ENCODE measurements at regions not wholly inside any gene's neighbourhood (a gene's known extent, or its start where the extent isn't known, plus 50 kb on each side); places are given as distances from the start of the nearest gene placed in this dataset.

- no peak for ATAC-seq
- no peak for DNase-seq
- no peaks in the 10 kb centered on the region for H3K36me3 Mint-ChIP-seq (ENCODE audit: low read depth)
- H3K9me3 ChIP-seq (ENCODE audit: control insufficient read depth, low read length, poor library complexity, severe bottlenecking), result no peaks in the 10 kb centered on the region
- no peak overlapping the region for H3K4me3 Mint-ChIP-seq
- no peaks in the 10 kb centered on the region for H3K4me1 Mint-ChIP-seq
- H3K27ac Mint-ChIP-seq, result no peak overlapping the region
- no peaks in the 10 kb centered on the region for H3K27me3 Mint-ChIP-seq
These were observed 643.8 kb upstream of the ADGRL2 start for GRCh38 chr1:81156887-81157286.

- DNase-seq (no peak), ATAC-seq (no peak)
These were observed 645.6 kb upstream of the ADGRL2 start for GRCh38 chr1:81155131-81155530.

GRCh38 chr1:81151206-81151605, 649.5 kb upstream of the ADGRL2 start:
- ATAC-seq, result no peak
- no peak for DNase-seq

More at GRCh38 chr1:81155131-81155530, 645.6 kb upstream of the ADGRL2 start:
- Mint-ChIP-seq H3K4me3 (no peak overlapping the region), H3K27me3 (no peaks in the 10 kb centered on the region), H3K4me1 (no peaks in the 10 kb centered on the region), H3K36me3 (ENCODE audit: low read depth) (no peaks in the 10 kb centered on the region), H3K27ac (no peak overlapping the region)
- H3K9me3 ChIP-seq (ENCODE audit: control insufficient read depth, low read length, poor library complexity, severe bottlenecking), result no peaks in the 10 kb centered on the region

GRCh38 chr1:81149649-81150325, 650.9 kb upstream of the ADGRL2 start:
- ATAC-seq (no peak), DNase-seq (no peak)
- Mint-ChIP-seq H3K4me1 (no peaks in the 10 kb centered on the region), H3K27ac (no peak overlapping the region), H3K36me3 (ENCODE audit: low read depth) (no peaks in the 10 kb centered on the region), H3K4me3 (no peak overlapping the region), H3K27me3 (no peaks in the 10 kb centered on the region)
- no peaks in the 10 kb centered on the region for H3K9me3 ChIP-seq (ENCODE audit: control insufficient read depth, low read length, poor library complexity, severe bottlenecking)

More at GRCh38 chr1:81151206-81151605, 649.5 kb upstream of the ADGRL2 start:
- no peaks in the 10 kb centered on the region for H3K4me1 Mint-ChIP-seq
- H3K27me3 Mint-ChIP-seq, result no peaks in the 10 kb centered on the region
- no peak overlapping the region for H3K27ac Mint-ChIP-seq
- H3K36me3 Mint-ChIP-seq (ENCODE audit: low read depth), result no peaks in the 10 kb centered on the region
- no peak overlapping the region for H3K4me3 Mint-ChIP-seq
- no peaks in the 10 kb centered on the region for H3K9me3 ChIP-seq (ENCODE audit: control insufficient read depth, low read length, poor library complexity, severe bottlenecking)

GRCh38 chr1:81144240-81144825, 656.4 kb upstream of the ADGRL2 start:
- no peaks in the 10 kb centered on the region for H3K9me3 ChIP-seq (ENCODE audit: control insufficient read depth, low read length, poor library complexity, severe bottlenecking)
- Mint-ChIP-seq H3K27me3 (no peaks in the 10 kb centered on the region), H3K4me1 (no peaks in the 10 kb centered on the region), H3K4me3 (no peak overlapping the region), H3K27ac (no peak overlapping the region), H3K36me3 (ENCODE audit: low read depth) (no peaks in the 10 kb centered on the region)
- ATAC-seq (no peak), DNase-seq (no peak)

- ATAC-seq (no peak), DNase-seq (no peak)
- no peaks in the 10 kb centered on the region for H3K27me3 Mint-ChIP-seq
- H3K36me3 Mint-ChIP-seq (ENCODE audit: low read depth), result no peaks in the 10 kb centered on the region
- H3K9me3 ChIP-seq (ENCODE audit: control insufficient read depth, low read length, poor library complexity, severe bottlenecking), result no peaks in the 10 kb centered on the region
- no peaks in the 10 kb centered on the region for H3K4me1 Mint-ChIP-seq
- H3K4me3 Mint-ChIP-seq, result no peak overlapping the region
- no peak overlapping the region for H3K27ac Mint-ChIP-seq
These were observed 658.5 kb upstream of the ADGRL2 start for GRCh38 chr1:81142099-81142826.

- H3K36me3 Mint-ChIP-seq (ENCODE audit: low read depth), result no peaks in the 10 kb centered on the region
- H3K9me3 ChIP-seq (ENCODE audit: control insufficient read depth, low read length, poor library complexity, severe bottlenecking), result no peaks in the 10 kb centered on the region
- no peak for DNase-seq
- no peaks in the 10 kb centered on the region for H3K4me1 Mint-ChIP-seq
- H3K27ac Mint-ChIP-seq, result no peak overlapping the region
- no peak for ATAC-seq
- no peak overlapping the region for H3K4me3 Mint-ChIP-seq
- no peaks in the 10 kb centered on the region for H3K27me3 Mint-ChIP-seq
These were observed 665.2 kb upstream of the ADGRL2 start for GRCh38 chr1:81135524-81135923.

- no peaks in the 10 kb centered on the region for H3K9me3 ChIP-seq (ENCODE audit: control insufficient read depth, low read length, poor library complexity, severe bottlenecking)
- Mint-ChIP-seq H3K36me3 (ENCODE audit: low read depth) (no peaks in the 10 kb centered on the region), H3K27ac (no peak overlapping the region), H3K4me3 (no peak overlapping the region), H3K27me3 (no peaks in the 10 kb centered on the region), H3K4me1 (no peaks in the 10 kb centered on the region)
- ATAC-seq (no peak), DNase-seq (no peak)
These were observed 671.0 kb upstream of the ADGRL2 start for GRCh38 chr1:81129776-81130175.

GRCh38 chr1:81129366-81129765, 671.4 kb upstream of the ADGRL2 start:
- H3K4me1 Mint-ChIP-seq, result no peaks in the 10 kb centered on the region
- no peaks in the 10 kb centered on the region for H3K36me3 Mint-ChIP-seq (ENCODE audit: low read depth)
- no peak overlapping the region for H3K27ac Mint-ChIP-seq
- ATAC-seq, result no peak
- H3K4me3 Mint-ChIP-seq, result no peak overlapping the region
- no peak for DNase-seq
- no peaks in the 10 kb centered on the region for H3K9me3 ChIP-seq (ENCODE audit: control insufficient read depth, low read length, poor library complexity, severe bottlenecking)
- no peaks in the 10 kb centered on the region for H3K27me3 Mint-ChIP-seq

GRCh38 chr1:81128079-81128478, 672.7 kb upstream of the ADGRL2 start:
- H3K4me1 Mint-ChIP-seq, result no peaks in the 10 kb centered on the region
- H3K27me3 Mint-ChIP-seq, result no peaks in the 10 kb centered on the region
- no peak overlapping the region for H3K27ac Mint-ChIP-seq
- DNase-seq (no peak), ATAC-seq (no peak)
- no peak overlapping the region for H3K4me3 Mint-ChIP-seq
- H3K9me3 ChIP-seq (ENCODE audit: control insufficient read depth, low read length, poor library complexity, severe bottlenecking), result no peaks in the 10 kb centered on the region
- H3K36me3 Mint-ChIP-seq (ENCODE audit: low read depth), result no peaks in the 10 kb centered on the region

GRCh38 chr1:81126989-81127581, 673.6 kb upstream of the ADGRL2 start:
- no peak overlapping the region for H3K27ac Mint-ChIP-seq
- no peaks in the 10 kb centered on the region for H3K4me1 Mint-ChIP-seq
- no peaks in the 10 kb centered on the region for H3K9me3 ChIP-seq (ENCODE audit: control insufficient read depth, low read length, poor library complexity, severe bottlenecking)
- no peak overlapping the region for H3K4me3 Mint-ChIP-seq
- H3K36me3 Mint-ChIP-seq (ENCODE audit: low read depth), result no peaks in the 10 kb centered on the region
- DNase-seq, result no peak
- H3K27me3 Mint-ChIP-seq, result no peaks in the 10 kb centered on the region
- ATAC-seq, result no peak

- no peak overlapping the region for H3K4me3 Mint-ChIP-seq
- DNase-seq (no peak), ATAC-seq (no peak)
- H3K27ac Mint-ChIP-seq, result no peak overlapping the region
- H3K9me3 ChIP-seq (ENCODE audit: control insufficient read depth, low read length, poor library complexity, severe bottlenecking), result no peaks in the 10 kb centered on the region
- no peaks in the 10 kb centered on the region for H3K36me3 Mint-ChIP-seq (ENCODE audit: low read depth)
- H3K27me3 Mint-ChIP-seq, result no peaks in the 10 kb centered on the region
- H3K4me1 Mint-ChIP-seq, result no peaks in the 10 kb centered on the region
These were observed 675.1 kb upstream of the ADGRL2 start for GRCh38 chr1:81125672-81126071.

- no peaks in the 10 kb centered on the region for H3K36me3 Mint-ChIP-seq (ENCODE audit: low read depth)
- no peaks in the 10 kb centered on the region for H3K27me3 Mint-ChIP-seq
- ATAC-seq, result no peak
These were observed 679.4 kb upstream of the ADGRL2 start for GRCh38 chr1:81121306-81121705.

More at GRCh38 chr1:81121306-81121705, 679.4 kb upstream of the ADGRL2 start:
- Mint-ChIP-seq H3K27ac (no peak overlapping the region), H3K4me3 (no peak overlapping the region), H3K4me1 (no peaks in the 10 kb centered on the region)
- no peaks in the 10 kb centered on the region for H3K9me3 ChIP-seq (ENCODE audit: control insufficient read depth, low read length, poor library complexity, severe bottlenecking)
- DNase-seq, result no peak
